ENCODE measurements at regions not wholly inside any gene's neighbourhood (a gene's known extent, or its start where the extent isn't known, plus 50 kb on each side); places are given as distances from the start of the nearest gene placed in this dataset.

DNA sequence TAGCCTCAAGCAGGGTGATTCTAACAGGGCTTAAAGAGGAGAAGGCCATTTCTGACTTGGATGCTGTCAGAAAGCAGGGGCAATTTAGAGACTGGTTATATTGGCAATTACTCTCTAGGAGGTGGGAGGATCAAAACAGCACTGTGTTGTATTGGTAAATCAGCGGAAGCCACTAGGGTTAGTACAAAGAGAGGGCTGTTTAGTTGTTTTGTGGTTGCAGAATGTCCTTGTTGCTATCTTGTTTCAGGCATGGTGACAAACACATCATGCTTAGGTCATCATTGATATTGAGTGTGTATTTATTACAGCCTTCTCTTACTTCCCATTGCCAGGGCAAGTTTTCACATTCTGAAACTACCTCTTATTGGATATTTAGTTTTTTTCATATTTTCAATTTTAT is 165.3 kb downstream of the TAF11L14 start:
- TF ChIP-seq POLR2AphosphoS5 (IDR thresholded peaks at IDR 0.05; ENCODE audit: low read depth, low read length) = no peak
- TF ChIP-seq ZNF883 (CRISPR knock-in tag; IDR thresholded peaks at IDR 0.05; ENCODE audit: not compliant biosample characterization) = no peak
- TF ChIP-seq, protein P1, sequence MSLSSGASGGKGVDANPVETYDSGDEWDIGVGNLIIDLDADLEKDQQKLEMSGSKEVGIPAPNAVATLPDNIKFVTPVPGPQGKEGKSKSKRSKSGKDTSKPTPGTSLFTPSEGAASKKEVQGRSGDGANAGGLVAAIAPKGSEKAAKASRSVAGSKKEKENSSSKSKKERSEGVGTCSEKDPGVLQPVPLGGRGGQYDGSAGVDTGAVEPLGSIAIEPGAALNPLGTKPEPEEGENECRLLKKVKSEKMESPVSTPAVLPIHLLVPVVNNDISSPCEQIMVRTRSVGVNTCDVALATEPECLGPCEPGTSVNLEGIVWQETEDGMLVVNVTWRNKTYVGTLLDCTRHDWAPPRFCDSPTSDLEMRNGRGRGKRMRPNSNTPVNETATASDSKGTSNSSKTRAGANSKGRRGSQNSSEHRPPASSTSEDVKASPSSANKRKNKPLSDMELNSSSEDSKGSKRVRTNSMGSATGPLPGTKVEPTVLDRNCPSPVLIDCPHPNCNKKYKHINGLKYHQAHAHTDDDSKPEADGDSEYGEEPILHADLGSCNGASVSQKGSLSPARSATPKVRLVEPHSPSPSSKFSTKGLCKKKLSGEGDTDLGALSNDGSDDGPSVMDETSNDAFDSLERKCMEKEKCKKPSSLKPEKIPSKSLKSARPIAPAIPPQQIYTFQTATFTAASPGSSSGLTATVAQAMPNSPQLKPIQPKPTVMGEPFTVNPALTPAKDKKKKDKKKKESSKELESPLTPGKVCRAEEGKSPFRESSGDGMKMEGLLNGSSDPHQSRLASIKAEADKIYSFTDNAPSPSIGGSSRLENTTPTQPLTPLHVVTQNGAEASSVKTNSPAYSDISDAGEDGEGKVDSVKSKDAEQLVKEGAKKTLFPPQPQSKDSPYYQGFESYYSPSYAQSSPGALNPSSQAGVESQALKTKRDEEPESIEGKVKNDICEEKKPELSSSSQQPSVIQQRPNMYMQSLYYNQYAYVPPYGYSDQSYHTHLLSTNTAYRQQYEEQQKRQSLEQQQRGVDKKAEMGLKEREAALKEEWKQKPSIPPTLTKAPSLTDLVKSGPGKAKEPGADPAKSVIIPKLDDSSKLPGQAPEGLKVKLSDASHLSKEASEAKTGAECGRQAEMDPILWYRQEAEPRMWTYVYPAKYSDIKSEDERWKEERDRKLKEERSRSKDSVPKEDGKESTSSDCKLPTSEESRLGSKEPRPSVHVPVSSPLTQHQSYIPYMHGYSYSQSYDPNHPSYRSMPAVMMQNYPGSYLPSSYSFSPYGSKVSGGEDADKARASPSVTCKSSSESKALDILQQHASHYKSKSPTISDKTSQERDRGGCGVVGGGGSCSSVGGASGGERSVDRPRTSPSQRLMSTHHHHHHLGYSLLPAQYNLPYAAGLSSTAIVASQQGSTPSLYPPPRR (CRISPR knock-in tag; IDR thresholded peaks at IDR 0.05; ENCODE audit: borderline replicate concordance) = no peak
- TF ChIP-seq CTCF (CRISPR knock-in tag; IDR thresholded peaks at IDR 0.05) = no peak
- TF ChIP-seq, protein P2, sequence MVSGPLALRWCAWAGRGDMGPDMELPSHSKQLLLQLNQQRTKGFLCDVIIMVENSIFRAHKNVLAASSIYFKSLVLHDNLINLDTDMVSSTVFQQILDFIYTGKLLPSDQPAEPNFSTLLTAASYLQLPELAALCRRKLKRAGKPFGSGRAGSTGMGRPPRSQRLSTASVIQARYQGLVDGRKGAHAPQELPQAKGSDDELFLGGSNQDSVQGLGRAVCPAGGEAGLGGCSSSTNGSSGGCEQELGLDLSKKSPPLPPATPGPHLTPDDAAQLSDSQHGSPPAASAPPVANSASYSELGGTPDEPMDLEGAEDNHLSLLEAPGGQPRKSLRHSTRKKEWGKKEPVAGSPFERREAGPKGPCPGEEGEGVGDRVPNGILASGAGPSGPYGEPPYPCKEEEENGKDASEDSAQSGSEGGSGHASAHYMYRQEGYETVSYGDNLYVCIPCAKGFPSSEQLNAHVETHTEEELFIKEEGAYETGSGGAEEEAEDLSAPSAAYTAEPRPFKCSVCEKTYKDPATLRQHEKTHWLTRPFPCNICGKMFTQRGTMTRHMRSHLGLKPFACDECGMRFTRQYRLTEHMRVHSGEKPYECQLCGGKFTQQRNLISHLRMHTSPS (CRISPR knock-in tag; IDR thresholded peaks at IDR 0.05; ENCODE audit: low read depth) = no peak
- no peak for TF ChIP-seq ZNF580 (CRISPR knock-in tag; IDR thresholded peaks at IDR 0.05; ENCODE audit: borderline replicate concordance, low read depth)

Data from HepG2 (cell line).